SW480 (cell line): ENCODE measurements at regions not wholly inside any gene's neighbourhood (a gene's known extent, or its start where the extent isn't known, plus 50 kb on each side); places are given as distances from the start of the nearest gene placed in this dataset.
A peak's percentile ranks its signal among the peaks of the same experiment; 100 is the strongest.
"Not testable (repeated sequence)": the region's sequence is repeated elsewhere in the genome, so short reads cannot be mapped to it uniquely, and the experiment has no call there.

ENCODE experiments used
- DNase-seq: peaks from one replicate; pipeline ENCODE4 v3.0.0-alpha.2; 2016; ENCODE audit warnings: low spot score

GRCh38 chr3:197430934-197431333 lies 124.8 kb downstream of the BDH1 start:
- no peak for DNase-seq

- no peak for DNase-seq
These were observed 125.3 kb downstream of the BDH1 start for GRCh38 chr3:197430502-197430901.

GRCh38 chr3:197428952-197429351 lies 126.8 kb downstream of the BDH1 start:
- no peak for DNase-seq

- DNase-seq: peak; percentile 90
These were observed 127.5 kb downstream of the BDH1 start for GRCh38 chr3:197428117-197428801.

GRCh38 chr3:197427021-197427420 lies 128.6 kb upstream of the DLG1 start:
- no peak for DNase-seq

GRCh38 chr3:197426121-197426566 lies 127.7 kb upstream of the DLG1 start:
- DNase-seq: no peak

- no peak for DNase-seq
These were observed 127.2 kb upstream of the DLG1 start for GRCh38 chr3:197425485-197426120.

GRCh38 chr3:197424674-197425484 lies 126.5 kb upstream of the DLG1 start:
- no peak for DNase-seq

- no peak for DNase-seq
These were observed 125.9 kb upstream of the DLG1 start for GRCh38 chr3:197424266-197424665.

GRCh38 chr3:197423376-197423775 lies 125.0 kb upstream of the DLG1 start:
- DNase-seq: no peak

GRCh38 chr3:197422506-197422905 lies 124.1 kb upstream of the DLG1 start:
- no peak for DNase-seq

GRCh38 chr3:197421021-197421420 lies 122.6 kb upstream of the DLG1 start:
- no peak for DNase-seq

GRCh38 chr3:197420566-197420965 lies 122.2 kb upstream of the DLG1 start:
- DNase-seq: no peak

GRCh38 chr3:197420115-197420514 lies 121.7 kb upstream of the DLG1 start:
- no peak for DNase-seq

GRCh38 chr3:197419696-197420095 lies 121.3 kb upstream of the DLG1 start:
- no peak for DNase-seq

GRCh38 chr3:197417911-197418618 lies 119.7 kb upstream of the DLG1 start:
- no peak for DNase-seq

GRCh38 chr3:197417441-197417840 lies 119.0 kb upstream of the DLG1 start:
- no peak for DNase-seq

- not testable (repeated sequence) for DNase-seq
These were observed 113.5 kb upstream of the DLG1 start for GRCh38 chr3:197411899-197412298.

GRCh38 chr3:197410170-197410569 lies 111.8 kb upstream of the DLG1 start:
- not testable (repeated sequence) for DNase-seq

- no peak for DNase-seq
These were observed 110.0 kb upstream of the DLG1 start for GRCh38 chr3:197408177-197408957.

GRCh38 chr3:197407526-197407925 lies 109.1 kb upstream of the DLG1 start:
- no peak for DNase-seq

GRCh38 chr3:197407053-197407452 lies 108.6 kb upstream of the DLG1 start:
- no peak for DNase-seq
